Esophagus muscularis mucosa (tissue), 4 donors: ENCODE measurements at regions not wholly inside any gene's neighbourhood (a gene's known extent, or its start where the extent isn't known, plus 50 kb on each side); places are given as distances from the start of the nearest gene placed in this dataset.

Experiments used
- DNase-seq: peaks from one replicate; pipeline ENCODE4 v3.0.0-alpha.2; 2017; ENCODE audit errors: extremely low spot score
- H3K27ac ChIP-seq, 4 donors: fragments of 200-600 bp; sonication (generic); replicated peaks in 1 of 4; 1 replicate in 3 of 4; 2 replicates in 1 of 4; pipeline ENCODE4 v1.5.1; 2016 to 2019; ENCODE audit warnings: mild to moderate bottlenecking in 1 of 4
- H3K27me3 ChIP-seq, 4 donors: fragments of 200-600 bp; sonication (generic); one replicate each; pipeline versions ENCODE4 v1.5.1 to v1.6.0; 2016 to 2019
- H3K36me3 ChIP-seq, 4 donors: fragments of 200-600 bp; sonication (generic); one replicate each; pipeline ENCODE4 v1.5.1; 2016 to 2019
- H3K4me1 ChIP-seq, 4 donors: fragments of 200-600 bp; sonication (generic); one replicate each; pipeline ENCODE4 v1.5.1; 2016 to 2019
- H3K4me3 ChIP-seq, 4 donors: fragments of 200-600 bp; sonication (generic); 1 replicate in 2 of 4; 2 replicates in 2 of 4; pipeline ENCODE4 v1.5.1; 2016 to 2019; ENCODE audit warnings: mild to moderate bottlenecking in 4 of 4, moderate library complexity in 1 of 4
- H3K9me3 ChIP-seq, 4 donors: fragments of 200-600 bp; sonication (generic); 1 replicate in 3 of 4; 2 replicates in 1 of 4; pipeline ENCODE4 v1.5.1; 2016 to 2019
- CTCF ChIP-seq, 3 experiments: fragments of 200-600 bp in 2 of 3; fragments of 450-650 bp in 1 of 3; sonication (generic) in 2 of 3; IDR thresholded peaks; one replicate each; pipeline ENCODE4 v1.5.1; 2017 to 2019; ENCODE audit warnings: antibody characterized with exemption in 3 of 3, mild to moderate bottlenecking in 2 of 3, moderate library complexity in 1 of 3
- EP300 ChIP-seq: sonication (generic); formaldehyde crosslinking; IDR thresholded peaks from one replicate; pipeline ENCODE4 v1.6.1; 2017; ENCODE audit warnings: antibody characterized with exemption
- POLR2A ChIP-seq: fragments of 450-650 bp; IDR thresholded peaks from one replicate; pipeline ENCODE4 v1.6.1; 2017; ENCODE audit warnings: antibody characterized with exemption, moderate library complexity, mild to moderate bottlenecking, low read depth
- POLR2AphosphoS5 ChIP-seq, 2 donors: sonication (generic); formaldehyde crosslinking; IDR thresholded peaks; one replicate each; pipeline ENCODE4 v1.6.1; 2017; ENCODE audit warnings: antibody characterized with exemption in 2 of 2
- WGBS: methylation state at CpG from one replicate; pipeline ENCODE4 v1.1.5; 2018; 5-methylcytosine and 5-hydroxymethylcytosine counted together
- intact Hi-C: fragments of 100-400 bp; cut with DNase I; formaldehyde crosslinking; loops from one replicate; pipeline ENCODE4 v1.15.1; 2023

- WGBS = 86% methylated on average over 3 of the region's 3 CpGs
- no peak overlapping the region for H3K4me3 ChIP-seq
- intact Hi-C loops = no loop called here
- no peak overlapping the region for H3K27ac ChIP-seq
- DNase-seq = no peak
- no peaks in the 10 kb centered on the region for H3K27me3 ChIP-seq
- no peaks in the 10 kb centered on the region for H3K36me3 ChIP-seq
- no peaks in the 10 kb centered on the region for H3K4me1 ChIP-seq
- TF ChIP-seq EP300 = no peak
- TF ChIP-seq POLR2AphosphoS5 (IDR thresholded peaks at IDR 0.05) = no peak
- no peak for TF ChIP-seq CTCF (IDR thresholded peaks at IDR 0.05)
- no peak for TF ChIP-seq POLR2A
- no peaks in the 10 kb centered on the region for H3K9me3 ChIP-seq
Observed at GRCh38 chr6:66725670-66726069, 1018.6 kb upstream of the EYS start.

DNA sequence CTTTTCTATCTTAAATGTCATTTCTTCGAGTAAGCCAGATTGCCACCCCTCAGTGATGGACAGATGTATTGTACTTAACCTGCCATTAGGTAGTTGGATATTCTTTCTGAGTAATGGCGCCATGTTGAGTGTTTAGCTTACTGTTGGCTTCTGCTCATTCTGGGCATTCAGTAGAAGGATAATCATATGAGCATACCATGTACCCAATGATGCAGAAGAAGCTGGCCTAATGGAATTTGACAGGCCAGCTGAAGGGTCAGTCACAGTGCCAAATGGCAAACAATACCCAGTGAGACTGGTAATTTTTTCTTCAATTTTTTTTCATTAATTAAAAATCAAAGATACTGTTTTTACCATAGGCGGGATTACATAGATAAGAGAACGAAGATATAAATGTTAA, 1010.8 kb upstream of the EYS start:
- 90% methylated on average over 4 of the region's 4 CpGs for WGBS
- Histone ChIP-seq H3K4me3 (no peak overlapping the region), H3K27me3 (no peaks in the 10 kb centered on the region), H3K36me3 (no peaks in the 10 kb centered on the region), H3K4me1 (no peaks in the 10 kb centered on the region), H3K27ac (no peak overlapping the region), H3K9me3 (no peaks in the 10 kb centered on the region)
- DNase-seq = no peak
- intact Hi-C loops = no loop called here
- TF ChIP-seq EP300 = no peak
- TF ChIP-seq CTCF (IDR thresholded peaks at IDR 0.05) = no peak
- TF ChIP-seq POLR2AphosphoS5 (IDR thresholded peaks at IDR 0.05) = no peak
- no peak for TF ChIP-seq POLR2A

DNA sequence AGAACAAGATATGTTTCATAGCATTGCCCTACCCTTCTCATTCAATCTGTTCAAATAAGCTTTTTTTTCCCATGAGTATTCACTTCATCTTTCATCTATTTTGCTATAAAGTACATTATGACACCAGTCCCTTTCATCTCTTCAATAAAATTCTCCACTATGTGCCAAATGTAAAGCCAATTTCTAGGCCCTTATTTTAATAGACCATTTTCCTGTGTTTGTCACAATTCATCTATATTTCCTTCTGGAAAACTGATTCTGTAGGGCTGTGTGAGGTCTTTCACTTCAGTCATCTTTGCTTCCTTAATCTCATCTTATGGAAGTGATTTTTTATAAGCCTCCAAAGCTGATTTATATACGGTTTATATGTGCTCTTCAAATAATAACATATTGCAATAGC, 992.4 kb upstream of the EYS start:
- Histone ChIP-seq H3K27me3 (no peaks in the 10 kb centered on the region), H3K9me3 (no peaks in the 10 kb centered on the region), H3K27ac (no peak overlapping the region), H3K36me3 (no peaks in the 10 kb centered on the region), H3K4me1 (no peaks in the 10 kb centered on the region), H3K4me3 (no peak overlapping the region)
- intact Hi-C loops = no loop called here
- DNase-seq = no peak
- WGBS = 72% methylated on average over 1 of the region's 1 CpG
- TF ChIP-seq POLR2AphosphoS5 (IDR thresholded peaks at IDR 0.05) = no peak
- no peak for TF ChIP-seq POLR2A
- no peak for TF ChIP-seq EP300
- TF ChIP-seq CTCF (IDR thresholded peaks at IDR 0.05) = no peak

DNA sequence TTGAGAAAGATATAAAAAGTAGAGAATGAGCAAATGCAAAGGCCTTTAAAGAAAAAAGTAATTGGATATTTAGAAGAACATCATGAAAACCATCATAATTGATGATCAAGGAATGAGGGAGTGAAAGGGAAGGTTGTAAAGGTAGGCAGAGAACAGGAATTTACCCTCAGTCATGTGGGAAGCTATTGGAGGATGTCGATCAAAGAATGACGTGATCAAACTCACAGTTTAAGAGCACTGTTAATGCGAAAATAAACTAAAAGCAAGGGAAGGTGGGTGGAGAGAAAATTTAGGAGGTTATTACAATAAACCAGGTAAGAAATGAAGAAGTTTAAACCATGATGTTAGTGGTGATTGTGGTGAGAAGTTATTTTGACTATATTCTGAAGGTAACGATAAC, 982.6 kb upstream of the EYS start:
- intact Hi-C loops = no loop called here
- Histone ChIP-seq H3K27me3 (no peaks in the 10 kb centered on the region), H3K27ac (no peak overlapping the region), H3K9me3 (no peaks in the 10 kb centered on the region), H3K36me3 (no peaks in the 10 kb centered on the region), H3K4me3 (no peak overlapping the region), H3K4me1 (no peaks in the 10 kb centered on the region)
- DNase-seq = no peak
- TF ChIP-seq CTCF (IDR thresholded peaks at IDR 0.05) (no peak), POLR2A (no peak), EP300 (no peak), POLR2AphosphoS5 (IDR thresholded peaks at IDR 0.05) (no peak)
- 93% methylated on average over 4 of the region's 4 CpGs for WGBS

- intact Hi-C loops = no loop called here
- 49% methylated on average over 3 of the region's 3 CpGs for WGBS
- TF ChIP-seq POLR2AphosphoS5 (IDR thresholded peaks at IDR 0.05) (no peak), POLR2A (no peak), CTCF (IDR thresholded peaks at IDR 0.05) (no peak), EP300 (no peak)
- Histone ChIP-seq H3K4me3 (no peak overlapping the region), H3K9me3 (no peaks in the 10 kb centered on the region), H3K27me3 (no peaks in the 10 kb centered on the region), H3K27ac (no peak overlapping the region), H3K36me3 (no peaks in the 10 kb centered on the region), H3K4me1 (no peaks in the 10 kb centered on the region)
- DNase-seq = no peak
Observed at GRCh38 chr6:66687611-66688140, 980.6 kb upstream of the EYS start.
